ENCODE measurements at regions not wholly inside any gene's neighbourhood (a gene's known extent, or its start where the extent isn't known, plus 50 kb on each side); places are given as distances from the start of the nearest gene placed in this dataset.

DNA sequence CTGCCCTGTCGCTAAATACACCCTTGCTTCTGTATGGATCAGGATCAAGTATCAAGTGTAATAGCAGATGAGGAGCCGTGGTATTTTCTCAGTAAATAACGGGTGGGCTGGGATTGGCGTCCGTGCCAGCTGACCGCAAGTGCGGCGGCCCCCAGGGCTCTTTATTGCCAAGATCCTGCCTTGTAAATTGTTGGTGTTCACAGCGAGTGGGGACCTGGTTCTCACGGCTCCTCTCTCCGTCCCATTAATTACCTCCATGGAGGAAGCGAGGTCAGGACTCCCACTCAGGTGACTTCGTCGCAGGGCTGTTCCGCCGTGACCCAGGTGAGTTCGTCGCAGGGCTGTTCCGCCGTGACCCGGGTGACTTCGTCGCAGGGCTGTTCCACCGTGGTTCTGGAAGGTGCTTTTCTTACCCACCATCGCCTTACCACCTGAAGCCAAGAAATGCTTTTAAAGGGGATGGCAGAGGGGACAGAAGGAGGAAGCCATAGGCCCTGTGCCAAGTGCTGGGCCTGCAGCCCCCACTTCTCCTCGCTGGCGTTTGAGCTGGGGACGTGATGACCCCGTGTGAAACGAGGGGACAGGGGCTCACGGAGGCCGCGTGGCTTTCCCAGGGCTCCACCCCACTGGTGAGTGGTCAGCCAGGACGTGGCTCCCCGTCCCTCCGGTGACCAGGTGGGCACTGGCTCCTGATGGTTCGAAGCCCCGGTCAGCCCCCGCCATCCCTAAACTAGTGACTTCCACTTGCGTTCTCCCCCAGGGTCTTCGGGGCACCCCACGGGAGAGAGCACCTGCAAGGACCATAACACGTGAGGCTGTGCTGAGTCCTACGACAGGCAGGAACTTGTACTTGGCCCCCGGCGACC is 118.4 kb downstream of the TWIST2 start:
- DNase-seq: no peak
- Histone ChIP-seq H3K27me3 (peaks cover 0 to 29% of the 10 kb centered on the region in 2 donors), H3K36me3 (no peaks in the 10 kb centered on the region), H3K4me3 (no peak overlapping the region), H3K27ac (no peak overlapping the region), H3K9me3 (no peaks in the 10 kb centered on the region), H3K4me1 (no peaks in the 10 kb centered on the region)
- intact Hi-C loops (cut with DNase I): no loop called here
- TF ChIP-seq CTCF (IDR thresholded peaks at IDR 0.05): no peak
- ATAC-seq: no peak

- H3K27me3 ChIP-seq: peaks cover 0 to 39% of the 10 kb centered on the region in 2 donors
- no peaks in the 10 kb centered on the region for H3K36me3 ChIP-seq
- intact Hi-C loops (cut with DNase I): no loop called here
- no peak for TF ChIP-seq CTCF (IDR thresholded peaks at IDR 0.05)
- DNase-seq (no peak), ATAC-seq (no peak)
- no peak overlapping the region for H3K4me3 ChIP-seq
- no peaks in the 10 kb centered on the region for H3K4me1 ChIP-seq
- no peaks in the 10 kb centered on the region for H3K9me3 ChIP-seq
- H3K27ac ChIP-seq: no peak overlapping the region
Observed at GRCh38 chr2:238967031-238967977, 119.4 kb downstream of the TWIST2 start.

- ATAC-seq (no peak), DNase-seq (no peak)
- no peak for TF ChIP-seq CTCF (IDR thresholded peaks at IDR 0.05)
- Histone ChIP-seq H3K27me3 (peaks cover 0 to 45% of the 10 kb centered on the region in 2 donors), H3K9me3 (no peaks in the 10 kb centered on the region), H3K36me3 (no peaks in the 10 kb centered on the region), H3K4me1 (no peaks in the 10 kb centered on the region), H3K4me3 (no peak overlapping the region), H3K27ac (no peak overlapping the region)
- intact Hi-C loops (cut with DNase I): no loop called here
Observed at GRCh38 chr2:238967978-238968360, 120.1 kb downstream of the TWIST2 start.

- DNase-seq (no peak), ATAC-seq (no peak)
- no peaks in the 10 kb centered on the region for H3K9me3 ChIP-seq
- H3K27ac ChIP-seq: no peak overlapping the region
- no peak for TF ChIP-seq CTCF (IDR thresholded peaks at IDR 0.05)
- no peaks in the 10 kb centered on the region for H3K4me1 ChIP-seq
- no peaks in the 10 kb centered on the region for H3K36me3 ChIP-seq
- intact Hi-C loops (cut with DNase I): no loop called here
- H3K27me3 ChIP-seq: peaks cover 0 to 50% of the 10 kb centered on the region in 2 donors
- H3K4me3 ChIP-seq: no peak overlapping the region
Observed at GRCh38 chr2:238968616-238969384, 120.9 kb downstream of the TWIST2 start.

All from left lung (tissue), 4 donors.